Testis (tissue), 2 donors: ENCODE measurements at regions not wholly inside any gene's neighbourhood (a gene's known extent, or its start where the extent isn't known, plus 50 kb on each side); places are given as distances from the start of the nearest gene placed in this dataset.
"Not testable (repeated sequence)": the region's sequence is repeated elsewhere in the genome, so short reads cannot be mapped to it uniquely, and the experiment has no call there.

ENCODE experiments used
- DNase-seq: peaks from one replicate; pipeline ENCODE4 v3.0.0-alpha.2; 2019
- H3K27ac ChIP-seq, 2 donors: fragments of 200-600 bp; sonication (generic); one replicate each; pipeline ENCODE4 v1.5.1; 2019
- H3K27me3 ChIP-seq: fragments of 200-600 bp; sonication (generic); one replicate; pipeline ENCODE4 v1.5.1; 2019
- H3K36me3 ChIP-seq: fragments of 200-600 bp; sonication (generic); one replicate; pipeline ENCODE4 v1.5.1; 2017; ENCODE audit warnings: low read depth; ENCODE audit errors: missing control alignments
- H3K4me1 ChIP-seq: fragments of 200-600 bp; sonication (generic); one replicate; pipeline ENCODE4 v1.5.1; 2019
- H3K4me3 ChIP-seq, 2 donors: fragments of 200-600 bp; sonication (generic); one replicate each; pipeline ENCODE4 v1.5.1; 2017 to 2019
- H3K9me3 ChIP-seq: fragments of 200-600 bp; sonication (generic); one replicate; pipeline ENCODE4 v1.5.1; 2017
- CTCF ChIP-seq, 3 experiments: fragments of 450-650 bp in 2 of 3; fragments of 200-600 bp in 1 of 3; sonication (generic) in 1 of 3; IDR thresholded peaks; one replicate each; pipeline ENCODE4 v1.5.1; 2016 to 2019; ENCODE audit warnings: antibody characterized with exemption in 3 of 3, mild to moderate bottlenecking in 2 of 3, moderate library complexity in 1 of 3
- POLR2A ChIP-seq: fragments of 450-650 bp; IDR thresholded peaks from one replicate; pipeline ENCODE4 v1.6.1; 2017; ENCODE audit warnings: antibody characterized with exemption, mild to moderate bottlenecking, moderate library complexity
- WGBS, 2 donors: methylation state at CpG; one replicate each; pipeline ENCODE4 v1.1.5; 2018; 5-methylcytosine and 5-hydroxymethylcytosine counted together
- intact Hi-C: fragments of 100-400 bp; cut with DNase I; formaldehyde crosslinking; loops from one replicate; pipeline ENCODE4 v1.15.1; 2023; ENCODE audit warnings: low total_unique reads

- intact Hi-C loops = no loop called here
- H3K27me3 ChIP-seq = no peaks in the 10 kb centered on the region
- WGBS, 2 donors = 74 to 76% methylated on average over 1 of the region's 1 CpG
Measured at GRCh38 chr19:28367146-28367545, 845.8 kb downstream of the UQCRFS1 start.

GRCh38 chr19:28363254-28363653 is 849.7 kb downstream of the UQCRFS1 start:
- intact Hi-C loops = no loop called here
- no peak for TF ChIP-seq CTCF (IDR thresholded peaks at IDR 0.05)
- no peak for TF ChIP-seq POLR2A
- no peak for DNase-seq

More at GRCh38 chr19:28367146-28367545, 845.8 kb downstream of the UQCRFS1 start:
- no peaks in the 10 kb centered on the region for H3K36me3 ChIP-seq
- H3K27ac ChIP-seq = no peak overlapping the region
- no peaks in the 10 kb centered on the region for H3K4me1 ChIP-seq
- no peak overlapping the region for H3K4me3 ChIP-seq
- DNase-seq = no peak
- TF ChIP-seq CTCF (IDR thresholded peaks at IDR 0.05) (no peak), POLR2A (no peak)
- no peaks in the 10 kb centered on the region for H3K9me3 ChIP-seq

GRCh38 chr19:28359431-28360414 is 853.2 kb downstream of the UQCRFS1 start:
- Histone ChIP-seq H3K4me3 (no peak overlapping the region), H3K4me1 (no peaks in the 10 kb centered on the region), H3K27ac (no peak overlapping the region), H3K9me3 (no peaks in the 10 kb centered on the region), H3K36me3 (no peaks in the 10 kb centered on the region), H3K27me3 (no peaks in the 10 kb centered on the region)
- intact Hi-C loops = no loop called here
- DNase-seq = no peak
- 46 to 52% methylated on average over 2 of the region's 2 CpGs for WGBS, 2 donors
- TF ChIP-seq POLR2A = no peak
- TF ChIP-seq CTCF (IDR thresholded peaks at IDR 0.05) = no peak

More at GRCh38 chr19:28363254-28363653, 849.7 kb downstream of the UQCRFS1 start:
- Histone ChIP-seq H3K27me3 (no peaks in the 10 kb centered on the region), H3K4me3 (no peak overlapping the region), H3K36me3 (no peaks in the 10 kb centered on the region), H3K9me3 (no peaks in the 10 kb centered on the region), H3K27ac (no peak overlapping the region), H3K4me1 (no peaks in the 10 kb centered on the region)
- 75 to 85% methylated on average over 4 of the region's 4 CpGs for WGBS, 2 donors

- intact Hi-C loops = no loop called here
- H3K36me3 ChIP-seq = no peaks in the 10 kb centered on the region
- DNase-seq = no peak
- no peaks in the 10 kb centered on the region for H3K4me1 ChIP-seq
- no peaks in the 10 kb centered on the region for H3K9me3 ChIP-seq
- no peak overlapping the region for H3K27ac ChIP-seq
- H3K27me3 ChIP-seq = no peaks in the 10 kb centered on the region
- 60 to 64% methylated on average over 2 of the region's 2 CpGs for WGBS, 2 donors
- TF ChIP-seq CTCF (IDR thresholded peaks at IDR 0.05) (no peak), POLR2A (no peak)
- H3K4me3 ChIP-seq = no peak overlapping the region
Measured at GRCh38 chr19:28358633-28359032, 854.3 kb downstream of the UQCRFS1 start.

GRCh38 chr19:28351761-28352160 is 861.2 kb downstream of the UQCRFS1 start:
- no peak for TF ChIP-seq POLR2A
- TF ChIP-seq CTCF (IDR thresholded peaks at IDR 0.05) = no peak
- intact Hi-C loops = no loop called here
- Histone ChIP-seq H3K27ac (no peak overlapping the region), H3K4me1 (no peaks in the 10 kb centered on the region), H3K27me3 (no peaks in the 10 kb centered on the region), H3K9me3 (no peaks in the 10 kb centered on the region), H3K4me3 (no peak overlapping the region), H3K36me3 (no peaks in the 10 kb centered on the region)
- WGBS, 2 donors = 58 to 77% methylated on average over 3 of the region's 3 CpGs
- DNase-seq = no peak

GRCh38 chr19:28351321-28351720 is 861.6 kb downstream of the UQCRFS1 start:
- intact Hi-C loops, H3K27ac ChIP-seq, H3K9me3 ChIP-seq, DNase-seq, H3K36me3 ChIP-seq, H3K4me3 ChIP-seq, H3K27me3 ChIP-seq, H3K4me1 ChIP-seq: not testable (repeated sequence)
- WGBS, 2 donors = 85 to 91% methylated on average over 6 of the region's 6 CpGs
